ENCODE measurements at regions not wholly inside any gene's neighbourhood (a gene's known extent, or its start where the extent isn't known, plus 50 kb on each side); places are given as distances from the start of the nearest gene placed in this dataset.

- TF ChIP-seq E2F4 (CRISPR knock-in tag; IDR thresholded peaks at IDR 0.05; ENCODE audit: low read depth) (no peak), HBP1 (CRISPR knock-in tag; IDR thresholded peaks at IDR 0.05) (no peak), ZBTB1 (CRISPR knock-in tag; IDR thresholded peaks at IDR 0.05; ENCODE audit: borderline replicate concordance, low read depth) (no peak), DIDO1 (tag; IDR thresholded peaks at IDR 0.05; ENCODE audit: low read depth) (no peak), ZBTB40 (IDR thresholded peaks at IDR 0.05) (no peak), ZBTB40 (CRISPR knock-in tag; IDR thresholded peaks at IDR 0.05) (no peak), PCBP1 (IDR thresholded peaks at IDR 0.05; ENCODE audit: low read depth, low read length, poor library complexity, severe bottlenecking) (no peak), ZNF644 (tag; IDR thresholded peaks at IDR 0.05; ENCODE audit: low read depth) (no peak), EWSR1 (IDR thresholded peaks at IDR 0.05; ENCODE audit: borderline replicate concordance, low read depth, partially characterized antibody) (no peak)
Measured at GRCh38 chr2:128591861-128592822, 273.5 kb upstream of the HS6ST1 start (continued).
